ENCODE measurements at regions not wholly inside any gene's neighbourhood (a gene's known extent, or its start where the extent isn't known, plus 50 kb on each side); places are given as distances from the start of the nearest gene placed in this dataset.
"Not testable (repeated sequence)": the region's sequence is repeated elsewhere in the genome, so short reads cannot be mapped to it uniquely, and the experiment has no call there.

- Histone ChIP-seq H3K9me3 (ENCODE audit: control insufficient read depth, insufficient read depth, low read length) (no peaks in the 10 kb centered on the region), H3K27me3 (ENCODE audit: control insufficient read depth, insufficient read depth, low read length) (no peaks in the 10 kb centered on the region), H3K27ac (ENCODE audit: low read depth, low read length) (no peak overlapping the region), H3K4me1 (ENCODE audit: control insufficient read depth, insufficient read depth, low read length) (peaks cover 4% of the 10 kb centered on the region), H3K4me3 (ENCODE audit: low read depth, low read length) (no peak overlapping the region), H3K36me3 (ENCODE audit: control insufficient read depth, insufficient read depth, low read length) (no peaks in the 10 kb centered on the region)
- DNase-seq (ENCODE audit: low read depth in 4 of 6, low spot score in 6 of 6), result peak in 1 of 6 donors; percentile 0
- WGBS (ENCODE audit: insufficient coverage), result 80% methylated on average over 1 of the region's 1 CpG
Observed at GRCh38 chr15:28459279-28459678, 73.5 kb downstream of the GOLGA8G start.

- not testable (repeated sequence) for H3K9me3 ChIP-seq (ENCODE audit: control insufficient read depth, insufficient read depth, low read length); H3K36me3 ChIP-seq (ENCODE audit: control insufficient read depth, insufficient read depth, low read length); H3K4me3 ChIP-seq (ENCODE audit: low read depth, low read length); H3K4me1 ChIP-seq (ENCODE audit: control insufficient read depth, insufficient read depth, low read length); H3K27ac ChIP-seq (ENCODE audit: low read depth, low read length); H3K27me3 ChIP-seq (ENCODE audit: control insufficient read depth, insufficient read depth, low read length)
- 91% methylated on average over 32 of the region's 32 CpGs for WGBS (ENCODE audit: insufficient coverage)
- peak in 2 of 6 donors; percentile 17 to 69 for DNase-seq (ENCODE audit: low read depth in 4 of 6, low spot score in 6 of 6)
Observed at GRCh38 chr15:28457396-28457932, 75.3 kb downstream of the GOLGA8G start.

GRCh38 chr15:28456476-28457395 is 76.0 kb downstream of the GOLGA8G start:
- peaks cover 4% of the 10 kb centered on the region for H3K4me1 ChIP-seq (ENCODE audit: control insufficient read depth, insufficient read depth, low read length)
- DNase-seq (ENCODE audit: low read depth in 4 of 6, low spot score in 6 of 6), result peak in 1 of 6 donors; percentile 0
- no peak overlapping the region for H3K4me3 ChIP-seq (ENCODE audit: low read depth, low read length)
- no peaks in the 10 kb centered on the region for H3K9me3 ChIP-seq (ENCODE audit: control insufficient read depth, insufficient read depth, low read length)
- H3K27ac ChIP-seq (ENCODE audit: low read depth, low read length), result no peak overlapping the region
- no peaks in the 10 kb centered on the region for H3K27me3 ChIP-seq (ENCODE audit: control insufficient read depth, insufficient read depth, low read length)
- WGBS (ENCODE audit: insufficient coverage), result 79% methylated on average over 30 of the region's 30 CpGs
- no peaks in the 10 kb centered on the region for H3K36me3 ChIP-seq (ENCODE audit: control insufficient read depth, insufficient read depth, low read length)

- peak in 1 of 6 donors; percentile 2 for DNase-seq (ENCODE audit: low read depth in 4 of 6, low spot score in 6 of 6)
Observed at GRCh38 chr15:28455537-28456475, 77.0 kb downstream of the GOLGA8G start.

GRCh38 chr15:28454751-28455220 is 76.3 kb downstream of the GOLGA8F start:
- H3K4me3 ChIP-seq (ENCODE audit: low read depth, low read length); H3K9me3 ChIP-seq (ENCODE audit: control insufficient read depth, insufficient read depth, low read length); H3K27me3 ChIP-seq (ENCODE audit: control insufficient read depth, insufficient read depth, low read length); H3K27ac ChIP-seq (ENCODE audit: low read depth, low read length); H3K4me1 ChIP-seq (ENCODE audit: control insufficient read depth, insufficient read depth, low read length); H3K36me3 ChIP-seq (ENCODE audit: control insufficient read depth, insufficient read depth, low read length): not testable (repeated sequence)
- 0% methylated on average over 26 of the region's 43 CpGs for WGBS (ENCODE audit: insufficient coverage)
- peak in 2 of 6 donors; percentile 9 to 61 for DNase-seq (ENCODE audit: low read depth in 4 of 6, low spot score in 6 of 6)

More at GRCh38 chr15:28455537-28456475, 77.0 kb downstream of the GOLGA8G start:
- not testable (repeated sequence) for H3K4me1 ChIP-seq (ENCODE audit: control insufficient read depth, insufficient read depth, low read length); H3K4me3 ChIP-seq (ENCODE audit: low read depth, low read length); H3K27me3 ChIP-seq (ENCODE audit: control insufficient read depth, insufficient read depth, low read length); H3K27ac ChIP-seq (ENCODE audit: low read depth, low read length); H3K36me3 ChIP-seq (ENCODE audit: control insufficient read depth, insufficient read depth, low read length); H3K9me3 ChIP-seq (ENCODE audit: control insufficient read depth, insufficient read depth, low read length)
- WGBS (ENCODE audit: insufficient coverage), result 85% methylated on average over 22 of the region's 28 CpGs

Data from spinal cord (tissue), 9 donors.